IPS-NIHi7 (cell line): ENCODE measurements at regions not wholly inside any gene's neighbourhood (a gene's known extent, or its start where the extent isn't known, plus 50 kb on each side); places are given as distances from the start of the nearest gene placed in this dataset.

ENCODE experiments used
- DNase-seq: peaks from one replicate; pipeline ENCODE4 v3.0.0; 2012; ENCODE audit warnings: mixed read lengths; ENCODE audit errors: extremely low spot score

GRCh38 chr2:16173893-16174692 lies 233.7 kb downstream of the MYCN start:
- DNase-seq, result no peak

GRCh38 chr2:16172324-16173175 lies 232.2 kb downstream of the MYCN start:
- DNase-seq, result no peak

GRCh38 chr2:16171425-16171920 lies 231.1 kb downstream of the MYCN start:
- DNase-seq, result no peak

- DNase-seq, result no peak
These were observed 230.5 kb downstream of the MYCN start for GRCh38 chr2:16170675-16171424.

GRCh38 chr2:16169381-16169960 lies 229.1 kb downstream of the MYCN start:
- no peak for DNase-seq

- DNase-seq, result no peak
These were observed 228.3 kb downstream of the MYCN start for GRCh38 chr2:16168506-16169264.

- no peak for DNase-seq
These were observed 227.6 kb downstream of the MYCN start for GRCh38 chr2:16167870-16168426.

- DNase-seq, result no peak
These were observed 227.1 kb downstream of the MYCN start for GRCh38 chr2:16167451-16167861.

GRCh38 chr2:16166327-16166981 lies 226.1 kb downstream of the MYCN start:
- no peak for DNase-seq

- no peak for DNase-seq
These were observed 225.4 kb downstream of the MYCN start for GRCh38 chr2:16165518-16166326.

GRCh38 chr2:16162491-16163040 lies 222.2 kb downstream of the MYCN start:
- DNase-seq, result no peak

- DNase-seq, result no peak
These were observed 221.6 kb downstream of the MYCN start for GRCh38 chr2:16161768-16162490.

- no peak for DNase-seq
These were observed 220.8 kb downstream of the MYCN start for GRCh38 chr2:16161085-16161565.

- DNase-seq, result no peak
These were observed 220.1 kb downstream of the MYCN start for GRCh38 chr2:16160281-16161084.

- DNase-seq, result no peak
These were observed 216.1 kb downstream of the MYCN start for GRCh38 chr2:16156411-16156810.

GRCh38 chr2:16155766-16156165 lies 215.4 kb downstream of the MYCN start:
- DNase-seq, result no peak

- DNase-seq, result no peak
These were observed 215.0 kb downstream of the MYCN start for GRCh38 chr2:16155366-16155765.
